Midbrain (tissue), 1 donor: ENCODE measurements at regions not wholly inside any gene's neighbourhood (a gene's known extent, or its start where the extent isn't known, plus 50 kb on each side); places are given as distances from the start of the nearest gene placed in this dataset.

Experiments
- DNase-seq: peaks from one replicate; lab custom pipeline; 2025; lab: John Stamatoyannopoulos, UW

GRCh38 chr6:2535506-2535905 lies 215.2 kb downstream of the MYLK4 start:
- no peak for DNase-seq

GRCh38 chr6:2534406-2535042 lies 216.2 kb downstream of the MYLK4 start:
- no peak for DNase-seq

GRCh38 chr6:2531426-2532215 lies 219.1 kb downstream of the MYLK4 start:
- DNase-seq = no peak

- DNase-seq = no peak
Measured at GRCh38 chr6:2529211-2529719, 221.5 kb downstream of the MYLK4 start.

GRCh38 chr6:2528156-2528555 lies 222.6 kb downstream of the MYLK4 start:
- DNase-seq = no peak

- DNase-seq = no peak
Measured at GRCh38 chr6:2526766-2527165, 224.0 kb downstream of the MYLK4 start.

- no peak for DNase-seq
Measured at GRCh38 chr6:2524090-2524489, 226.6 kb downstream of the MYLK4 start.

GRCh38 chr6:2523061-2523460 lies 227.7 kb downstream of the MYLK4 start:
- DNase-seq = no peak

- DNase-seq = no peak
Measured at GRCh38 chr6:2522521-2522920, 228.2 kb downstream of the MYLK4 start.

- no peak for DNase-seq
Measured at GRCh38 chr6:2517855-2518473, 232.8 kb downstream of the MYLK4 start.

GRCh38 chr6:2517401-2517800 lies 233.3 kb downstream of the MYLK4 start:
- no peak for DNase-seq

- DNase-seq = no peak
Measured at GRCh38 chr6:2516059-2516458, 234.7 kb downstream of the MYLK4 start.

- no peak for DNase-seq
Measured at GRCh38 chr6:2514965-2515543, 235.7 kb downstream of the MYLK4 start.

GRCh38 chr6:2512802-2513201 lies 237.9 kb downstream of the MYLK4 start:
- DNase-seq = no peak

- DNase-seq = no peak
Measured at GRCh38 chr6:2510316-2510715, 240.4 kb downstream of the MYLK4 start.

- no peak for DNase-seq
Measured at GRCh38 chr6:2509711-2510110, 241.0 kb downstream of the MYLK4 start.

GRCh38 chr6:2508071-2508470 lies 242.7 kb downstream of the MYLK4 start:
- DNase-seq = no peak

GRCh38 chr6:2507521-2508037 lies 243.1 kb downstream of the MYLK4 start:
- DNase-seq = no peak

GRCh38 chr6:2507016-2507415 lies 243.7 kb downstream of the MYLK4 start:
- no peak for DNase-seq

GRCh38 chr6:2505624-2506023 lies 245.1 kb downstream of the MYLK4 start:
- DNase-seq = no peak

GRCh38 chr6:2504495-2505064 lies 246.1 kb downstream of the MYLK4 start:
- no peak for DNase-seq
